GM23338 (cell line): ENCODE measurements at regions not wholly inside any gene's neighbourhood (a gene's known extent, or its start where the extent isn't known, plus 50 kb on each side); places are given as distances from the start of the nearest gene placed in this dataset.

Source experiments
- CREB1 ChIP-seq: fragments of 250-450 bp; sonication (Bioruptor Pico); IDR thresholded peaks from 2 replicates; pipeline ENCODE4 v1.5.0; 2020; ENCODE audit warnings: low read depth, mild to moderate bottlenecking, moderate library complexity
- EZH2 ChIP-seq: fragments of 200-600 bp; sonication (generic); IDR thresholded peaks from one replicate; pipeline ENCODE4 v1.8.0; 2017; ENCODE audit warnings: antibody characterized with exemption, mild to moderate bottlenecking, low read depth; ENCODE audit not compliant: unreplicated experiment
- EZH2phosphoT487 ChIP-seq: fragments of 200-600 bp; sonication (generic); IDR thresholded peaks from one replicate; pipeline ENCODE4 v1.8.1; 2018; ENCODE audit warnings: antibody characterized with exemption; ENCODE audit not compliant: unreplicated experiment
- JUNB ChIP-seq: IDR thresholded peaks from one replicate; pipeline ENCODE4 v1.6.1; 2016; ENCODE audit warnings: antibody characterized with exemption; ENCODE audit not compliant: unreplicated experiment
- NANOG ChIP-seq: IDR thresholded peaks from 2 replicates; pipeline ENCODE4 v1.6.1; 2016; ENCODE audit warnings: antibody characterized with exemption, borderline replicate concordance
- POLR2AphosphoS5 ChIP-seq: IDR thresholded peaks from 2 replicates; pipeline ENCODE4 v1.6.1; 2016; ENCODE audit warnings: antibody characterized with exemption, low read depth
- REST ChIP-seq: IDR thresholded peaks from one replicate; pipeline ENCODE4 v1.6.1; 2018; ENCODE audit warnings: antibody characterized with exemption; ENCODE audit not compliant: unreplicated experiment
- STAT1 ChIP-seq: IDR thresholded peaks from one replicate; pipeline ENCODE4 v1.6.1; 2016; ENCODE audit warnings: antibody characterized with exemption; ENCODE audit not compliant: unreplicated experiment
- ZNF114 ChIP-seq: fragments of 250-450 bp; sonication (Bioruptor Pico); IDR thresholded peaks from 2 replicates; pipeline ENCODE4 v1.5.0; 2020; ENCODE audit warnings: mild to moderate bottlenecking, moderate library complexity
- ZNF331 ChIP-seq: fragments of 250-450 bp; sonication (Bioruptor Pico); IDR thresholded peaks from 2 replicates; pipeline ENCODE4 v1.5.0; 2020; ENCODE audit warnings: low read depth, mild to moderate bottlenecking, moderate library complexity
- ZNF462 ChIP-seq: fragments of 250-450 bp; sonication (Bioruptor Pico); IDR thresholded peaks from 2 replicates; pipeline ENCODE4 v1.5.0; 2020; ENCODE audit warnings: mild to moderate bottlenecking, moderate library complexity
- TF ChIP-seq, protein P1 (sequence below), 2 experiments: fragments of 200-600 bp in 1 of 2; sonication (generic) in 1 of 2; conservative IDR thresholded peaks; 2 replicates each; pipeline versions ENCODE4 v1.5.1 to v1.6.1; 2016 to 2017; ENCODE audit warnings: antibody characterized with exemption in 2 of 2, low read depth in 2 of 2, mild to moderate bottlenecking in 2 of 2, moderate library complexity in 1 of 2
- TF ChIP-seq, protein P2 (sequence below): IDR thresholded peaks from 2 replicates; pipeline ENCODE4 v1.6.1; 2016; ENCODE audit warnings: antibody characterized with exemption

- TF ChIP-seq EZH2phosphoT487 (no peak), POLR2AphosphoS5 (no peak), EZH2 (no peak), CREB1 (CRISPR knock-in tag) (no peak), ZNF331 (CRISPR knock-in tag) (no peak), REST (no peak), STAT1 (no peak), JUNB (no peak), NANOG (no peak), ZNF114 (CRISPR knock-in tag) (no peak), ZNF462 (CRISPR knock-in tag) (no peak)
- TF ChIP-seq, protein P1, sequence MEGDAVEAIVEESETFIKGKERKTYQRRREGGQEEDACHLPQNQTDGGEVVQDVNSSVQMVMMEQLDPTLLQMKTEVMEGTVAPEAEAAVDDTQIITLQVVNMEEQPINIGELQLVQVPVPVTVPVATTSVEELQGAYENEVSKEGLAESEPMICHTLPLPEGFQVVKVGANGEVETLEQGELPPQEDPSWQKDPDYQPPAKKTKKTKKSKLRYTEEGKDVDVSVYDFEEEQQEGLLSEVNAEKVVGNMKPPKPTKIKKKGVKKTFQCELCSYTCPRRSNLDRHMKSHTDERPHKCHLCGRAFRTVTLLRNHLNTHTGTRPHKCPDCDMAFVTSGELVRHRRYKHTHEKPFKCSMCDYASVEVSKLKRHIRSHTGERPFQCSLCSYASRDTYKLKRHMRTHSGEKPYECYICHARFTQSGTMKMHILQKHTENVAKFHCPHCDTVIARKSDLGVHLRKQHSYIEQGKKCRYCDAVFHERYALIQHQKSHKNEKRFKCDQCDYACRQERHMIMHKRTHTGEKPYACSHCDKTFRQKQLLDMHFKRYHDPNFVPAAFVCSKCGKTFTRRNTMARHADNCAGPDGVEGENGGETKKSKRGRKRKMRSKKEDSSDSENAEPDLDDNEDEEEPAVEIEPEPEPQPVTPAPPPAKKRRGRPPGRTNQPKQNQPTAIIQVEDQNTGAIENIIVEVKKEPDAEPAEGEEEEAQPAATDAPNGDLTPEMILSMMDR (conservative IDR thresholded peaks at IDR 0.05; ENCODE audit: low read depth in 2 of 2): no peak
- TF ChIP-seq, protein P2, sequence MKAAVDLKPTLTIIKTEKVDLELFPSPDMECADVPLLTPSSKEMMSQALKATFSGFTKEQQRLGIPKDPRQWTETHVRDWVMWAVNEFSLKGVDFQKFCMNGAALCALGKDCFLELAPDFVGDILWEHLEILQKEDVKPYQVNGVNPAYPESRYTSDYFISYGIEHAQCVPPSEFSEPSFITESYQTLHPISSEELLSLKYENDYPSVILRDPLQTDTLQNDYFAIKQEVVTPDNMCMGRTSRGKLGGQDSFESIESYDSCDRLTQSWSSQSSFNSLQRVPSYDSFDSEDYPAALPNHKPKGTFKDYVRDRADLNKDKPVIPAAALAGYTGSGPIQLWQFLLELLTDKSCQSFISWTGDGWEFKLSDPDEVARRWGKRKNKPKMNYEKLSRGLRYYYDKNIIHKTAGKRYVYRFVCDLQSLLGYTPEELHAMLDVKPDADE: no peak
Observed at GRCh38 chr5:39877479-39877878, 452.7 kb upstream of the DAB2 start.
